HepG2 (cell line): ENCODE measurements at regions not wholly inside any gene's neighbourhood (a gene's known extent, or its start where the extent isn't known, plus 50 kb on each side); places are given as distances from the start of the nearest gene placed in this dataset.

Experiments used
- ATAC-seq: fragments of 200-7000 bp; cut with Tn5 transposase; 3 replicates; pipeline ENCODE4 v1.9.1; 2020; ENCODE audit warnings: mild to moderate bottlenecking, moderate library complexity
- BruUV-seq: library from RNA; stranded (reverse); fragments of 400-500 nt; replicated peaks from 2 replicates; lab custom pipeline; 2021; lab: Mats Ljungman, UMichigan
- CTCF ChIA-PET: fragments of 300-600 bp; formaldehyde crosslinking; extraction: SDS; loops from one replicate; lab custom pipeline; 2021; ENCODE audit warnings: low total read pairs, inconsistent platforms, low intra/inter-chr PET ratio; lab: Yijun Ruan, JAX
- POLR2A ChIA-PET: fragments of 350-600 bp; sonication (Branson Sonifier 250); formaldehyde crosslinking; loops from one replicate; lab custom pipeline; 2020; ENCODE audit warnings: antibody characterized with exemption, inconsistent platforms; lab: Yijun Ruan, JAX
- DNase-seq: peaks from one replicate; pipeline ENCODE4 v3.0.0-alpha.2; 2015; ENCODE audit warnings: low spot score
- FAIRE-seq: peaks from 3 replicates; lab custom pipeline; 2011; peaks lifted over from hg19 to GRCh38; lab: Jason Lieb, UNC
- H2AFZ ChIP-seq: one replicate; pipeline ENCODE4 v1.6.1; 2011; ENCODE audit warnings: low read length, inconsistent platforms
- H3K27ac ChIP-seq: fragments of 300-600 bp; 3 replicates; pipeline ENCODE4 v1.8.0; 2011; ENCODE audit warnings: mixed run types, mild to moderate bottlenecking, mixed read lengths, low read length, inconsistent platforms; ENCODE audit not compliant: insufficient read depth; ENCODE audit errors: extremely low read length
- H3K27me3 ChIP-seq, 2 experiments: fragments of 200-600 bp in 1 of 2; 2 replicates in 1 of 2; 3 replicates in 1 of 2; pipeline versions ENCODE4 v1.6.0 to v1.8.0; 2011; ENCODE audit warnings: low read length in 2 of 2, mild to moderate bottlenecking in 2 of 2, moderate library complexity in 2 of 2, inconsistent platforms in 1 of 2; ENCODE audit not compliant: insufficient read depth in 2 of 2, control insufficient read depth in 1 of 2
- H3K36me3 ChIP-seq, 2 experiments: fragments of 200-600 bp in 1 of 2; replicated peaks in 1 of 2; 2 replicates in 1 of 2; 3 replicates in 1 of 2; pipeline versions ENCODE4 v1.5.1 to v1.8.0; 2011; ENCODE audit warnings: low read length in 2 of 2, inconsistent platforms in 1 of 2; ENCODE audit not compliant: insufficient read depth in 2 of 2, control insufficient read depth in 1 of 2
- H3K4me1 ChIP-seq: 2 replicates; pipeline ENCODE4 v1.5.1; 2012; ENCODE audit warnings: low read length, inconsistent platforms; ENCODE audit not compliant: insufficient read depth
- H3K4me2 ChIP-seq: 2 replicates; pipeline ENCODE4 v1.6.0; 2011; ENCODE audit warnings: low read depth, low read length, inconsistent platforms
- H3K4me3 ChIP-seq, 3 experiments: fragments of 200-600 bp in 1 of 3; sonication (generic), shearing (Covaris generic) in 1 of 3; replicated peaks in 1 of 3; 2 replicates each; pipeline ENCODE4 v1.5.1; 2011 to 2016; ENCODE audit warnings: low read length in 3 of 3, inconsistent platforms in 2 of 3, low read depth in 2 of 3, mild to moderate bottlenecking in 2 of 3, control low read depth in 1 of 3, mixed read lengths in 1 of 3; ENCODE audit not compliant: insufficient read depth in 1 of 3
- H3K79me2 ChIP-seq: one replicate; pipeline ENCODE4 v1.6.1; 2011; ENCODE audit warnings: low read length, inconsistent platforms; ENCODE audit not compliant: insufficient read depth
- H3K9ac ChIP-seq: 2 replicates; pipeline ENCODE4 v1.6.0; 2011; ENCODE audit warnings: mild to moderate bottlenecking, low read depth, low read length, inconsistent platforms; ENCODE audit not compliant: insufficient read depth
- H3K9me3 ChIP-seq: 2 replicates; pipeline ENCODE4 v1.5.1; 2012; ENCODE audit warnings: mild to moderate bottlenecking, low read length
- H4K20me1 ChIP-seq: 2 replicates; pipeline ENCODE4 v1.6.0; 2011; ENCODE audit warnings: inconsistent platforms, mild to moderate bottlenecking, low read length, moderate library complexity; ENCODE audit not compliant: insufficient read depth
- FLYWCH1 ChIP-seq: sonication (generic); formaldehyde crosslinking; IDR thresholded peaks from 2 replicates; pipeline ENCODE4 v1.8.1; 2023; ENCODE audit warnings: mild to moderate bottlenecking, missing genetic modification reagents
- KAT2B ChIP-seq: fragments of 150-350 bp; IDR thresholded peaks from 2 replicates; pipeline ENCODE4 v1.6.1; 2014; ENCODE audit warnings: low read depth, low read length, borderline replicate concordance
- MLLT10 ChIP-seq: sonication (generic); formaldehyde crosslinking; IDR thresholded peaks from 2 replicates; pipeline ENCODE4 v1.4.0; 2020; ENCODE audit warnings: missing genetic modification reagents
- RORA ChIP-seq: sonication (generic); formaldehyde crosslinking; IDR thresholded peaks from 2 replicates; pipeline ENCODE4 v1.5.0; 2020; ENCODE audit warnings: mild to moderate bottlenecking, missing genetic modification reagents, moderate library complexity
- TAF1 ChIP-seq: sonication (generic); formaldehyde crosslinking; IDR thresholded peaks from 2 replicates; pipeline ENCODE4 v1.4.0; 2020; ENCODE audit warnings: missing genetic modification reagents
- ZFP82 ChIP-seq: sonication (generic); formaldehyde crosslinking; IDR thresholded peaks from 2 replicates; pipeline ENCODE4 v1.5.1; 2020; ENCODE audit warnings: mild to moderate bottlenecking, missing genetic modification reagents, borderline replicate concordance
- ZNF20 ChIP-seq: sonication (generic); formaldehyde crosslinking; IDR thresholded peaks from 2 replicates; pipeline ENCODE4 v1.4.0; 2020; ENCODE audit warnings: mild to moderate bottlenecking, moderate library complexity, missing genetic modification reagents
- ZNF232 ChIP-seq: sonication (generic); formaldehyde crosslinking; IDR thresholded peaks from 2 replicates; pipeline ENCODE4 v1.4.0; 2020; ENCODE audit warnings: missing genetic modification reagents, borderline replicate concordance
- ZNF709 ChIP-seq: sonication (generic); formaldehyde crosslinking; IDR thresholded peaks from 2 replicates; pipeline ENCODE4 v1.5.0; 2020; ENCODE audit warnings: mild to moderate bottlenecking, missing genetic modification reagents
- WGBS: methylation state at CpG from one replicate; pipeline ENCODE4 v1.1.6; 2017; ENCODE audit warnings: low lambda C conversion rate; 5-methylcytosine and 5-hydroxymethylcytosine counted together
- in situ Hi-C: cut with HindIII; loops from 2 replicates; pipeline ENCODE4 v1.10.0; 2017; ENCODE audit warnings: low pct_unique_long_range_greater_than_20kb; ENCODE audit not compliant: extremely low pct_ligation_motif_present
- intact Hi-C: fragments of 100-400 bp; cut with micrococcal nuclease; formaldehyde crosslinking; loops from one replicate; pipeline ENCODE4 v1.10.0; 2022; ENCODE audit not compliant: unreplicated experiment
- TF ChIP-seq, protein P1 (sequence below): sonication (generic); formaldehyde crosslinking; IDR thresholded peaks from 2 replicates; pipeline ENCODE4 v1.4.0; 2020; ENCODE audit warnings: mild to moderate bottlenecking, missing genetic modification reagents

DNA sequence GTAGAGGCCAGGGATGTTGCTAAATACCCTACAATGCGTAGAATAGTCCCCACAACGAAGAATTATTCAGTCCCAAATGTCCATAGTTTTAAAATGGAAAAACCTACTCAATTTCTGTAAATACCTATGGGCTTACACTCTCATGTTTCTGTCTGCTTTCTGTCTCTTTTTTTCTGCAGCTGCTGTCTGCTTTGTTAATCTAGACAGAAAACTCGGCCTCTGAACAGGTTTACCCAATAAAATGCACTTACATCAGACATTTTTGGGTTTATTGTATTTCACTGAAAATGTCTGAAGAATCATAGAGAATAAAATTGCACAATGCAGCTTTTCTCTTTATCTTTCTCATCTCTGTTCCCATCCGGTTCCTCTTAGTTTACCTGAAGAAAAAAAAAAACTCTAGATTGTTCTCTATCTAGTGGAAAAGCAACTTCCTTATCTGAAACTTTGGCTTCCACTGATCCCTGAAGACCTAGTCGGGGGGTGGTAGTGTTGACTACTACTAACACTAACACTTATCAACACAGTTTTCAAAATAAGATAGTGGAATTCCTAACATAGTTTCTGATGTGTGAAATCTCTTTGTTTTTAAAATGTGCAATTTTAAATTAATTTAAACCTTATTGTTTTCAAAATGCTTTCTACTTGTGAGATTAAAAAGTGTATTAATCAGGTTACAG lies 76.9 kb upstream of the CCDC190 start:
- H3K27ac ChIP-seq: no peak overlapping the region
- H3K79me2 ChIP-seq: no peaks in the 10 kb centered on the region
- BruUV-seq: no TSS peak
- in situ Hi-C loops: no loop called here
- no peak overlapping the region for H3K9ac ChIP-seq
- H3K4me1 ChIP-seq: no peaks in the 10 kb centered on the region
- H3K27me3 ChIP-seq: peaks cover 0 to 4% of the 10 kb centered on the region in 2 experiments; a peak in 1 of 5 replicates
- H4K20me1 ChIP-seq: no peaks in the 10 kb centered on the region
- CTCF ChIA-PET: no interaction called here
- no peaks in the 10 kb centered on the region for H3K9me3 ChIP-seq
- ATAC-seq (no peak), FAIRE-seq (no peak)
- no peak overlapping the region for H3K4me3 ChIP-seq
- H3K4me2 ChIP-seq: no peak overlapping the region
- whole genome bisulfite sequencing: 6% methylated on average over 5 of the region's 5 CpGs
- TF ChIP-seq RORA: no peak
- no peak for TF ChIP-seq ZNF232 (CRISPR knock-in tag)
- TF ChIP-seq ZNF20: no peak
- no peak for TF ChIP-seq ZFP82
- TF ChIP-seq ZNF709 (CRISPR knock-in tag): no peak
- no peak for TF ChIP-seq KAT2B
- no peak for TF ChIP-seq TAF1 (CRISPR knock-in tag)
- TF ChIP-seq FLYWCH1 (CRISPR knock-in tag): no peak
- TF ChIP-seq, all 625 proteins: peak for 0
- DNase-seq: no peak
- no peaks in the 10 kb centered on the region for H3K36me3 ChIP-seq
- POLR2A ChIA-PET: no interaction called here
- no peak overlapping the region for H2AFZ ChIP-seq
- intact Hi-C loops: no loop called here

DNA sequence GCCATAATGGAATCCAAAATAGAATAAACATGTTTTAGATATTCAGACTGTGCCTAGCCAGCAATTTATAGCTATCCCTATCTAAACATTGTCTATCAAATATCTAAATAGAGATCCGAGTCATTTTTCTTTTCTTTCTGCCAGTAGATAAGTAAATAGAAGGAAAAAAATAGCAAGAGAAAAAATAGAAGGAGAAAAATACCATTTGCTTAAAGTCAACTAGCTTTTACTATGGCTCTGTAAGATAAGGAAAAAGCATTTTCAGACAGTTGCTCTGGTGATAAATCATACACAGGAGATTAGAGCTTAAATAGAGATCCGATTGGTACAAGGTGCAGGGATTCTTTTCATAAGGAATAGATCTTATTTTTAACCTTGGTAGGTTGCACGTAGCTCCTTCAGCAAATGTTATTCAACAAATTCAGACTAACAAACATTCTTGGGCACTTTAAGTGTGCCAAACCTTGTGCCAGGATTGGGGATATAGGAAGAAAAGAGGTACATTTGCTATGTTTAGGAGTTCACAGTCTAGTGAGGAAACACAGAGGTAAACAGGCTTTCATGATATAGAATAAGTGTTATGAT lies 70.1 kb upstream of the CCDC190 start:
- FAIRE-seq: no peak
- H3K4me1 ChIP-seq: no peaks in the 10 kb centered on the region
- in situ Hi-C loops (no loop called here), intact Hi-C loops (no loop called here)
- H3K27me3 ChIP-seq: peaks cover 0 to 5% of the 10 kb centered on the region in 2 experiments; a peak in 1 of 5 replicates
- ChIA-PET CTCF (no interaction called here), POLR2A (no interaction called here)
- no peak for DNase-seq
- H3K79me2 ChIP-seq: no peaks in the 10 kb centered on the region
- H2AFZ ChIP-seq: no peak overlapping the region
- no peak overlapping the region for H3K4me2 ChIP-seq
- H4K20me1 ChIP-seq: no peaks in the 10 kb centered on the region
- no peak overlapping the region for H3K4me3 ChIP-seq
- no peak for TF ChIP-seq MLLT10 (CRISPR knock-in tag)
- TF ChIP-seq, protein P1, sequence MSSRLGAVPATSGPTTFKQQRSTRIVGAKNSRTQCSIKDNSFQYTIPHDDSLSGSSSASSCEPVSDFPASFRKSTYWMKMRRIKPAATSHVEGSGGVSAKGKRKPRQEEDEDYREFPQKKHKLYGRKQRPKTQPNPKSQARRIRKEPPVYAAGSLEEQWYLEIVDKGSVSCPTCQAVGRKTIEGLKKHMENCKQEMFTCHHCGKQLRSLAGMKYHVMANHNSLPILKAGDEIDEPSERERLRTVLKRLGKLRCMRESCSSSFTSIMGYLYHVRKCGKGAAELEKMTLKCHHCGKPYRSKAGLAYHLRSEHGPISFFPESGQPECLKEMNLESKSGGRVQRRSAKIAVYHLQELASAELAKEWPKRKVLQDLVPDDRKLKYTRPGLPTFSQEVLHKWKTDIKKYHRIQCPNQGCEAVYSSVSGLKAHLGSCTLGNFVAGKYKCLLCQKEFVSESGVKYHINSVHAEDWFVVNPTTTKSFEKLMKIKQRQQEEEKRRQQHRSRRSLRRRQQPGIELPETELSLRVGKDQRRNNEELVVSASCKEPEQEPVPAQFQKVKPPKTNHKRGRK (CRISPR knock-in tag): no peak
- BruUV-seq: no TSS peak
- H3K27ac ChIP-seq: no peak overlapping the region
- 0% methylated on average over 3 of the region's 3 CpGs for WGBS
- ATAC-seq: no peak
- no peaks in the 10 kb centered on the region for H3K9me3 ChIP-seq
- no peaks in the 10 kb centered on the region for H3K36me3 ChIP-seq
- H3K9ac ChIP-seq: no peak overlapping the region
